Smooth muscle cell (in vitro differentiated cells): ENCODE measurements at regions not wholly inside any gene's neighbourhood (a gene's known extent, or its start where the extent isn't known, plus 50 kb on each side); places are given as distances from the start of the nearest gene placed in this dataset.

ENCODE experiments used
- DNase-seq: peaks from one replicate; lab custom pipeline; 2025; ENCODE audit not compliant: unreplicated experiment; lab: John Stamatoyannopoulos, UW
- H2AFZ ChIP-seq: fragments of 200-600 bp; sonication (generic); 2 replicates; pipeline ENCODE4 v1.6.0; 2016; ENCODE audit warnings: antibody characterized with exemption, low read depth, mild to moderate bottlenecking
- H3F3A ChIP-seq: fragments of 200-600 bp; sonication (generic); 2 replicates; pipeline ENCODE4 v1.6.0; 2017; ENCODE audit warnings: antibody characterized with exemption, low read depth
- H3K27ac ChIP-seq: fragments of 200-600 bp; sonication (generic); 2 replicates; pipeline ENCODE4 v1.5.1; 2016; ENCODE audit warnings: low read depth, mild to moderate bottlenecking
- H3K27me3 ChIP-seq: fragments of 200-600 bp; sonication (generic); 2 replicates; pipeline ENCODE4 v1.6.1; 2016; ENCODE audit warnings: low read depth, mild to moderate bottlenecking
- H3K36me3 ChIP-seq: fragments of 200-600 bp; sonication (generic); 2 replicates; pipeline ENCODE4 v1.5.1; 2016; ENCODE audit warnings: low read depth
- H3K4me1 ChIP-seq: fragments of 200-600 bp; sonication (generic); 2 replicates; pipeline ENCODE4 v1.5.1; 2016; ENCODE audit warnings: low read depth
- H3K4me2 ChIP-seq: fragments of 200-600 bp; sonication (generic); 2 replicates; pipeline ENCODE4 v1.6.0; 2016; ENCODE audit warnings: mild to moderate bottlenecking
- H3K4me3 ChIP-seq: fragments of 200-600 bp; sonication (generic); 2 replicates; pipeline ENCODE4 v1.5.1; 2016; ENCODE audit warnings: mild to moderate bottlenecking
- H3K79me2 ChIP-seq: fragments of 200-600 bp; sonication (generic); 2 replicates; pipeline ENCODE4 v1.6.0; 2016; ENCODE audit warnings: low read depth, mild to moderate bottlenecking
- H3K9ac ChIP-seq: fragments of 200-600 bp; sonication (generic); 2 replicates; pipeline ENCODE4 v1.6.0; 2016; ENCODE audit warnings: low read depth
- H3K9me3 ChIP-seq: fragments of 200-600 bp; sonication (generic); replicated peaks from 2 replicates; pipeline ENCODE4 v1.5.1; 2016; ENCODE audit warnings: low read depth
- H4K20me1 ChIP-seq: fragments of 200-600 bp; sonication (generic); 2 replicates; pipeline ENCODE4 v1.6.0; 2016; ENCODE audit warnings: low read depth
- CTCF ChIP-seq: fragments of 200-600 bp; sonication (generic); IDR thresholded peaks from 2 replicates; pipeline ENCODE4 v1.5.1; 2017; ENCODE audit warnings: borderline replicate concordance, mild to moderate bottlenecking, antibody characterized with exemption; ENCODE audit not compliant: insufficient read depth, poor library complexity, severe bottlenecking
- WGBS: methylation state at CpG from one replicate; pipeline ENCODE4 v1.1.7; 2016; ENCODE audit warnings: low lambda C conversion rate; 5-methylcytosine and 5-hydroxymethylcytosine counted together

- no peak overlapping the region for H3K4me3 ChIP-seq
- no peak overlapping the region for H2AFZ ChIP-seq
- H4K20me1 ChIP-seq, result no peaks in the 10 kb centered on the region
- H3K4me1 ChIP-seq, result peaks cover 5% of the 10 kb centered on the region
- H3K27ac ChIP-seq, result no peak overlapping the region
- no peak overlapping the region for H3K9ac ChIP-seq
- H3K36me3 ChIP-seq, result no peaks in the 10 kb centered on the region
- no peaks in the 10 kb centered on the region for H3K79me2 ChIP-seq
- DNase-seq, result no peak
- WGBS, result 95% methylated on average over 4 of the region's 4 CpGs
- no peak for TF ChIP-seq CTCF
- no peak overlapping the region for H3K4me2 ChIP-seq
- H3K27me3 ChIP-seq, result peaks cover 18% of the 10 kb centered on the region
- no peaks in the 10 kb centered on the region for H3F3A ChIP-seq
- H3K9me3 ChIP-seq, result no peaks in the 10 kb centered on the region
Measured at GRCh38 chr7:51518646-51519045, 202.0 kb upstream of the COBL start.

- H3K79me2 ChIP-seq, result no peaks in the 10 kb centered on the region
- H3K9ac ChIP-seq, result no peak overlapping the region
- WGBS, result 80% methylated on average over 4 of the region's 4 CpGs
- H3K4me2 ChIP-seq, result no peak overlapping the region
- no peaks in the 10 kb centered on the region for H3F3A ChIP-seq
- no peaks in the 10 kb centered on the region for H4K20me1 ChIP-seq
- H2AFZ ChIP-seq, result no peak overlapping the region
- H3K4me1 ChIP-seq, result no peaks in the 10 kb centered on the region
- DNase-seq, result no peak
- H3K9me3 ChIP-seq, result no peaks in the 10 kb centered on the region
- no peak for TF ChIP-seq CTCF
- no peak overlapping the region for H3K4me3 ChIP-seq
- no peak overlapping the region for H3K27ac ChIP-seq
- H3K27me3 ChIP-seq, result peaks cover 9% of the 10 kb centered on the region
- H3K36me3 ChIP-seq, result no peaks in the 10 kb centered on the region
Measured at GRCh38 chr7:51517187-51517586, 200.6 kb upstream of the COBL start.

- no peak overlapping the region for H3K27ac ChIP-seq
- H2AFZ ChIP-seq, result no peak overlapping the region
- peaks cover 5% of the 10 kb centered on the region for H3K4me1 ChIP-seq
- no peaks in the 10 kb centered on the region for H3F3A ChIP-seq
- H4K20me1 ChIP-seq, result no peaks in the 10 kb centered on the region
- 83% methylated on average over 5 of the region's 5 CpGs for WGBS
- H3K79me2 ChIP-seq, result no peaks in the 10 kb centered on the region
- TF ChIP-seq CTCF, result no peak
- no peaks in the 10 kb centered on the region for H3K9me3 ChIP-seq
- no peaks in the 10 kb centered on the region for H3K36me3 ChIP-seq
- no peak overlapping the region for H3K9ac ChIP-seq
- no peak for DNase-seq
- H3K4me2 ChIP-seq, result no peak overlapping the region
- H3K27me3 ChIP-seq, result peaks cover 6% of the 10 kb centered on the region
- H3K4me3 ChIP-seq, result no peak overlapping the region
Measured at GRCh38 chr7:51501620-51502019, 185.0 kb upstream of the COBL start.

GRCh38 chr7:51482976-51483375 lies 166.4 kb upstream of the COBL start:
- Histone ChIP-seq H3K4me3 (no peak overlapping the region), H3K4me2 (no peak overlapping the region), H3K9me3 (no peaks in the 10 kb centered on the region), H3K79me2 (no peaks in the 10 kb centered on the region), H4K20me1 (no peaks in the 10 kb centered on the region), H3K27ac (no peak overlapping the region), H3K9ac (no peak overlapping the region), H3K36me3 (no peaks in the 10 kb centered on the region), H3F3A (no peaks in the 10 kb centered on the region), H2AFZ (no peak overlapping the region), H3K27me3 (peaks cover 13% of the 10 kb centered on the region), H3K4me1 (no peaks in the 10 kb centered on the region)
- DNase-seq, result no peak
- 72% methylated on average over 2 of the region's 2 CpGs for WGBS
- TF ChIP-seq CTCF, result no peak
